ENCODE measurements at regions not wholly inside any gene's neighbourhood (a gene's known extent, or its start where the extent isn't known, plus 50 kb on each side); places are given as distances from the start of the nearest gene placed in this dataset.
"Not testable (repeated sequence)": the region's sequence is repeated elsewhere in the genome, so short reads cannot be mapped to it uniquely, and the experiment has no call there.

- no peak for DNase-seq (ENCODE audit: low read depth)
Observed at GRCh38 chr2:81061016-81061415, 756.5 kb upstream of the LRRTM1 start.

GRCh38 chr2:81050580-81051095, 746.1 kb upstream of the LRRTM1 start:
- DNase-seq (ENCODE audit: low read depth): no peak

- no peak for DNase-seq (ENCODE audit: low read depth)
Observed at GRCh38 chr2:81043681-81044080, 739.1 kb upstream of the LRRTM1 start.

- no peak for DNase-seq (ENCODE audit: low read depth)
Observed at GRCh38 chr2:81007104-81007503, 702.6 kb upstream of the LRRTM1 start.

GRCh38 chr2:81002906-81003305, 698.4 kb upstream of the LRRTM1 start:
- DNase-seq (ENCODE audit: low read depth): no peak

GRCh38 chr2:80987466-80987865, 682.9 kb upstream of the LRRTM1 start:
- no peak for DNase-seq (ENCODE audit: low read depth)

GRCh38 chr2:80969900-80970299, 665.3 kb upstream of the LRRTM1 start:
- no peak for DNase-seq (ENCODE audit: low read depth)

- no peak for DNase-seq (ENCODE audit: low read depth)
Observed at GRCh38 chr2:80968450-80968849, 663.9 kb upstream of the LRRTM1 start.

- DNase-seq (ENCODE audit: low read depth): no peak
Observed at GRCh38 chr2:80947601-80948130, 643.1 kb upstream of the LRRTM1 start.

- DNase-seq (ENCODE audit: low read depth): no peak
Observed at GRCh38 chr2:80943487-80943886, 638.9 kb upstream of the LRRTM1 start.

GRCh38 chr2:80942766-80943165, 638.2 kb upstream of the LRRTM1 start:
- DNase-seq (ENCODE audit: low read depth): no peak

GRCh38 chr2:80938463-80938862, 633.9 kb upstream of the LRRTM1 start:
- DNase-seq (ENCODE audit: low read depth): no peak

- not testable (repeated sequence) for DNase-seq (ENCODE audit: low read depth)
Observed at GRCh38 chr2:80931820-80932219, 627.3 kb upstream of the LRRTM1 start.

- DNase-seq (ENCODE audit: low read depth): no peak
Observed at GRCh38 chr2:80930777-80931176, 626.2 kb upstream of the LRRTM1 start.

GRCh38 chr2:80926168-80926567, 621.6 kb upstream of the LRRTM1 start:
- DNase-seq (ENCODE audit: low read depth): no peak

GRCh38 chr2:80896576-80896975, 592.0 kb upstream of the LRRTM1 start:
- no peak for DNase-seq (ENCODE audit: low read depth)

GRCh38 chr2:80894486-80894885, 589.9 kb upstream of the LRRTM1 start:
- DNase-seq (ENCODE audit: low read depth): no peak

GRCh38 chr2:80893711-80894110, 589.2 kb upstream of the LRRTM1 start:
- DNase-seq (ENCODE audit: low read depth): no peak

GRCh38 chr2:80889009-80889408, 584.5 kb upstream of the LRRTM1 start:
- DNase-seq (ENCODE audit: low read depth): no peak

GRCh38 chr2:80887841-80888378, 583.4 kb upstream of the LRRTM1 start:
- no peak for DNase-seq (ENCODE audit: low read depth)

- DNase-seq (ENCODE audit: low read depth): no peak
Observed at GRCh38 chr2:80874374-80874773, 569.8 kb upstream of the LRRTM1 start.

GRCh38 chr2:80869858-80870438, 565.4 kb upstream of the LRRTM1 start:
- DNase-seq (ENCODE audit: low read depth): no peak

GRCh38 chr2:80863147-80863714, 558.7 kb upstream of the LRRTM1 start:
- DNase-seq (ENCODE audit: low read depth): no peak

- no peak for DNase-seq (ENCODE audit: low read depth)
Observed at GRCh38 chr2:80858965-80859364, 554.4 kb upstream of the LRRTM1 start.

Data from HS-5 (cell line).